Astrocyte of the spinal cord (primary cell): ENCODE measurements at regions not wholly inside any gene's neighbourhood (a gene's known extent, or its start where the extent isn't known, plus 50 kb on each side); places are given as distances from the start of the nearest gene placed in this dataset.

Experiments used
- DNase-seq: peaks from one replicate; pipeline ENCODE4 v3.0.0; 2011; ENCODE audit warnings: low read depth, low spot score
- H3K4me3 ChIP-seq: 2 replicates; pipeline ENCODE4 v1.5.1; 2011; ENCODE audit warnings: low read depth, mild to moderate bottlenecking, low read length, moderate library complexity
- in situ Hi-C: cut with HindIII; loops from 2 replicates; pipeline ENCODE4 v1.10.0; 2017; ENCODE audit warnings: low sequenced_read_pairs
- TF ChIP-seq, protein P1 (sequence below): IDR thresholded peaks from 2 replicates; pipeline ENCODE4 v1.5.1; 2012; ENCODE audit warnings: low read depth, mild to moderate bottlenecking, low read length, inconsistent platforms

DNA sequence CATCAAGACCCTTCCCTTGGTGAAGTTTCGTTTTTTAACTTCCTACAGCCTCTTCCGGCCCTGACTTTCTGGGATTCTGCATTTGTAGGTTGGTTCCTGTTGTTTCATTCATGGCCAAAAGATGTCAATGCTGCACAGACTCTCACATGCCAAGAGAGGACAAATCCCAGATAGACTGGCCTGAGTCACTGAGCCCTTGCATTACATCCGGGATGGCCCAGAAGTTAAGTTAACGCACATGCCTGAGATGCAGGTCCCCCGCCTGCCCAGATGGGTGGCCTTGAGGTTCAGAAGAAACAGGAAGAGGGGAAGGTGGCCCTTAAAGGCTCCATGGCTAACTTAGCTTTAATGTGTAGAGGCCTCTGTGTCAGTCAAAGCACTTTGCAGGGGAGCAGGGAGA is 51.6 kb upstream of the SRGAP3 start:
- in situ Hi-C loops = no loop called here
- DNase-seq = no peak
- H3K4me3 ChIP-seq = no peak overlapping the region
- TF ChIP-seq, protein P1, sequence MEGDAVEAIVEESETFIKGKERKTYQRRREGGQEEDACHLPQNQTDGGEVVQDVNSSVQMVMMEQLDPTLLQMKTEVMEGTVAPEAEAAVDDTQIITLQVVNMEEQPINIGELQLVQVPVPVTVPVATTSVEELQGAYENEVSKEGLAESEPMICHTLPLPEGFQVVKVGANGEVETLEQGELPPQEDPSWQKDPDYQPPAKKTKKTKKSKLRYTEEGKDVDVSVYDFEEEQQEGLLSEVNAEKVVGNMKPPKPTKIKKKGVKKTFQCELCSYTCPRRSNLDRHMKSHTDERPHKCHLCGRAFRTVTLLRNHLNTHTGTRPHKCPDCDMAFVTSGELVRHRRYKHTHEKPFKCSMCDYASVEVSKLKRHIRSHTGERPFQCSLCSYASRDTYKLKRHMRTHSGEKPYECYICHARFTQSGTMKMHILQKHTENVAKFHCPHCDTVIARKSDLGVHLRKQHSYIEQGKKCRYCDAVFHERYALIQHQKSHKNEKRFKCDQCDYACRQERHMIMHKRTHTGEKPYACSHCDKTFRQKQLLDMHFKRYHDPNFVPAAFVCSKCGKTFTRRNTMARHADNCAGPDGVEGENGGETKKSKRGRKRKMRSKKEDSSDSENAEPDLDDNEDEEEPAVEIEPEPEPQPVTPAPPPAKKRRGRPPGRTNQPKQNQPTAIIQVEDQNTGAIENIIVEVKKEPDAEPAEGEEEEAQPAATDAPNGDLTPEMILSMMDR = no peak

GRCh38 chr3:9301798-9302197 is 52.4 kb upstream of the SRGAP3 start:
- no peak for DNase-seq
- H3K4me3 ChIP-seq = no peak overlapping the region
- TF ChIP-seq, protein P1 = no peak
- in situ Hi-C loops = no loop called here

GRCh38 chr3:9302425-9303181 is 53.2 kb upstream of the SRGAP3 start:
- in situ Hi-C loops = no loop called here
- DNase-seq = peak; percentile 78
- TF ChIP-seq, protein P1 = peak; percentile 88
- peak overlapping the region; percentile 16 for H3K4me3 ChIP-seq

- in situ Hi-C loops = no loop called here
- DNase-seq = no peak
- TF ChIP-seq, protein P1 = no peak
- H3K4me3 ChIP-seq = no peak overlapping the region
These were observed 54.4 kb upstream of the THUMPD3 start for GRCh38 chr3:9308298-9308990.

GRCh38 chr3:9310043-9310442 is 52.8 kb upstream of the THUMPD3 start:
- TF ChIP-seq, protein P1 = no peak

DNA sequence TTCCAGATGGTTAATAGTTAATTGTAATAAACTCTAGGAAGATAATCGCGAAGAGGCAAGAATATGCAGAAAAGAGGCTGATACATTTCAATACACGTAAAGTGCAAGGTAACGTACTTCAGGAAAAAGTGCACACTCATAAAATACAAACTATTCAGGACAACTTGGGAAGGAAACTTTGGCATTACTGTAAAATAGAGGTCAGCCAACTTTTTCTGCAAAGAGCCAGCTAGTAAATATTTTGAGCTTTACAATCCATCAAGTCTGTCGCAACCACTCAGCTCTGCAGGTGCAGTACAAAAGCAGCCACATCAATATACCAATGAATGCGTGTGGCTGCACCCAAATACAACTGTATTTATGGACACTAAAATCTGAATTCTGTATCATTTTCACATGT is 51.6 kb upstream of the THUMPD3 start:
- in situ Hi-C loops = no loop called here
- no peak for DNase-seq
- TF ChIP-seq, protein P1 = no peak
- H3K4me3 ChIP-seq = no peak overlapping the region

More at GRCh38 chr3:9310043-9310442, 52.8 kb upstream of the THUMPD3 start:
- in situ Hi-C loops = no loop called here
- no peak overlapping the region for H3K4me3 ChIP-seq
- no peak for DNase-seq
